ENCODE measurements at regions not wholly inside any gene's neighbourhood (a gene's known extent, or its start where the extent isn't known, plus 50 kb on each side); places are given as distances from the start of the nearest gene placed in this dataset.

GRCh38 chr1:216883518-216883917 is 160.3 kb upstream of the ESRRG start:
- DNase-seq (ENCODE audit: extremely low read depth, low read depth) = no peak
- no peak for TF ChIP-seq CTCF (IDR thresholded peaks at IDR 0.05; ENCODE audit: low read depth, low read length)

DNA sequence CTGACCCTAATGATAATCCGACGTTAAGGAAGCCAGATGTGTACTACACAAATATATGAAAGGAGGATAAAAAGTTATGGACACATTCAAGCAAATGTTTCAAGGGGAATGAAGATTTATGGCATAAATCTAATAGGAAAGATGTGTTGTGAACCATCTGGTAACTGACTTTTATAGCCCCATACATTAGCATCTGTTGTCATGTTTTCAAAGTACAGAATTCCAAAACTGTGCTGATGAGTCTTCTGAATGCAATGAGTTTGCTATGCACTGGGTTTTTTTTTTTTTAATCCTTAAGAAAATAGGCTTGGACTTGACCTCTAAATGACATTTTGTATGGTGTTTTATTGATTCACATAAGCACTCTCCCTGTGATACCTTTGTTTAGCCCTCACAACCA is 158.5 kb upstream of the ESRRG start:
- no peak for DNase-seq (ENCODE audit: extremely low read depth, low read depth)
- TF ChIP-seq CTCF (IDR thresholded peaks at IDR 0.05; ENCODE audit: low read depth, low read length) = no peak

- DNase-seq (ENCODE audit: extremely low read depth, low read depth) = no peak
- TF ChIP-seq CTCF (IDR thresholded peaks at IDR 0.05; ENCODE audit: low read depth, low read length) = no peak
These were observed 143.5 kb upstream of the ESRRG start for GRCh38 chr1:216866714-216867113.

DNA sequence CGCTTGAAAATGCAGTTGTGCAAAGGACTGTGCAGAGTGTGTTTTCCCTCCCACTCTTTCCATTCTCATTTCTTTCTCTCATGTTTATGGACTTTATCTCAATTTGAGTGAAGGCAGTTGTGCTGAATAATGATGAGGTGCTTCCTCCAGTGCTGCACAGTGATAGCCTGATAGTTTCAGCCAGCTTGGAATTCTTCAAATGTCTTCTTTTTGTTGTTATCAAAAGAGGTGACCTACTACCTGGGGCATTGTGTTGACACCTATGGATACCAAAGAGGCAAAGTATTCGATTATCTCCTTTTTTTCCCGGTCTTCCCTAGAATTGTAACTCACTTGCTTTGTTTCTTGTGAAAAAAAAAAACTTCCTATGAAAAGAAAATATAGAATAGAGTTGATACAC is 132.6 kb upstream of the ESRRG start:
- DNase-seq (ENCODE audit: extremely low read depth, low read depth) = no peak
- no peak for TF ChIP-seq CTCF (IDR thresholded peaks at IDR 0.05; ENCODE audit: low read depth, low read length)

DNA sequence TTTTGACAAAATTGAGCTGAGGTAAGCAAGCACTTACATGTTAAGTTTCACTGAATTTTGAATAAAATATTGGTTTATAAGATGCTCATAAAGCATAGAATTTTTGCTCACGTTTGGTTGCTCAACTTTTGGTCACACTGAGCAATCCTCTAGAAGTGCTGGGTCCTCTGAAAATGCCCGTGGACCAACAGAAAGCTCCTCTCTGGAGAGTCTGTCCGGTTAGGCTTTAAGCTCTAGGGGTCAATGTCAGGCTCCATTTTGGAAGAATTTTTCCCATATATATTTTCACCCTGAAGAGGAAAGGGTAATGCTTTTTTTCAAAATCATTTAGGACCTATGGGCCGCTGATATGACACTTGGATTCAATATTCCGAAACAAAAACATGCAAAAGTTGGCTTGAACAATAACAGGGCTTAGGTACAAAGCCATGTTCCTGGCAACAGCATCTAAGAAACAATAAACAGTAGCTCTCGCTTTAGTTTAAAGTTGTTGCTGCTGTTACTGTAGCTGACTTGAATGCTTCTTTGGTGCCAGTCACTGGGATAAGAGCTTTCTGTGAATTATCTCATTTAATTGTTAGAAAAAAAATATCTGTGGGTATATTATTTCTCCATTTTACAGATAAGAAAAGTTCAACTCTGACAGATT is 131.7 kb upstream of the ESRRG start:
- TF ChIP-seq CTCF (IDR thresholded peaks at IDR 0.05; ENCODE audit: low read depth, low read length) = no peak
- DNase-seq (ENCODE audit: extremely low read depth, low read depth) = no peak

DNA sequence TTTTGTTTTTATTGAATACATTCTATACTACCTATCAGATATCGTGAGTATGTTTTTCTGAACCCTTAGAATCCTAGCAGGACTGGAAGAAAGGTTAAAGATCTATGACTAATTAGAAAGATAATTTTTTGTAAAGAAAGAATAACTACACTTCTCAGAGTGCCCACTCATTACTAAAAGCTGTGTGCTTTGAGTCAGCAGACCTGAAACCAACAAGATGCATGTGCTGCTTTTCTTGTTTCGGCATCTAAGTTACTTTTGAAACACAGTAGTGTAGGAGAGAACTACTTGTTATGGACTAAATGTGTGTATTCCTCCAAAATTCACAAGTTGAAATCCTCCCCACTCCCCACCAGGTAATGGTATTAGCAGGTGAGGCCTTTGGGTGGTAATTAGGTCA is 127.8 kb upstream of the ESRRG start:
- no peak for TF ChIP-seq CTCF (IDR thresholded peaks at IDR 0.05; ENCODE audit: low read depth, low read length)
- no peak for DNase-seq (ENCODE audit: extremely low read depth, low read depth)

DNA sequence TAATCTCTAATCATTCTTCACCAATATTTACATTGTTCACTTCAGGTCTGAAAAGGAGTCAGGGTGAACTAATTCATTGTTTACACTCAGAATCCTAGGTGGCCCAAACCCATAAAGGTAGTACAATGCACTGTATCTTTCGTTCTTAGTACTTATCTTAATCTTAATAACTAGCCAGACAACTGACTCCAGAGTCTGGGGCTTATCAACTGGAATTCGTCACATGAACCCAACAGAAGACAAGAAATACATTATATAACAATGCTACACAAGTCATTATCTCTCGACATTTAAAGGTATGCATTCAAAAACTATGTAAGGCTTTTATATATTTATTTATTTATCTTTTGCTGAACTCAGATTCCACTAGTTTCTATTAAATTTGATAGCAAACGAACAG is 125.9 kb upstream of the ESRRG start:
- no peak for TF ChIP-seq CTCF (IDR thresholded peaks at IDR 0.05; ENCODE audit: low read depth, low read length)
- no peak for DNase-seq (ENCODE audit: extremely low read depth, low read depth)
